HG03457 (cell line): ENCODE measurements at regions not wholly inside any gene's neighbourhood (a gene's known extent, or its start where the extent isn't known, plus 50 kb on each side); places are given as distances from the start of the nearest gene placed in this dataset.
"Not testable (repeated sequence)": the region's sequence is repeated elsewhere in the genome, so short reads cannot be mapped to it uniquely, and the experiment has no call there.

Experiments used
- ATAC-seq: cut with Tn5 transposase; IDR thresholded peaks from one replicate; pipeline ENCODE4 v1.9.1; 2021; ENCODE audit warnings: moderate number of reproducible peaks; ENCODE audit not compliant: unreplicated experiment

DNA sequence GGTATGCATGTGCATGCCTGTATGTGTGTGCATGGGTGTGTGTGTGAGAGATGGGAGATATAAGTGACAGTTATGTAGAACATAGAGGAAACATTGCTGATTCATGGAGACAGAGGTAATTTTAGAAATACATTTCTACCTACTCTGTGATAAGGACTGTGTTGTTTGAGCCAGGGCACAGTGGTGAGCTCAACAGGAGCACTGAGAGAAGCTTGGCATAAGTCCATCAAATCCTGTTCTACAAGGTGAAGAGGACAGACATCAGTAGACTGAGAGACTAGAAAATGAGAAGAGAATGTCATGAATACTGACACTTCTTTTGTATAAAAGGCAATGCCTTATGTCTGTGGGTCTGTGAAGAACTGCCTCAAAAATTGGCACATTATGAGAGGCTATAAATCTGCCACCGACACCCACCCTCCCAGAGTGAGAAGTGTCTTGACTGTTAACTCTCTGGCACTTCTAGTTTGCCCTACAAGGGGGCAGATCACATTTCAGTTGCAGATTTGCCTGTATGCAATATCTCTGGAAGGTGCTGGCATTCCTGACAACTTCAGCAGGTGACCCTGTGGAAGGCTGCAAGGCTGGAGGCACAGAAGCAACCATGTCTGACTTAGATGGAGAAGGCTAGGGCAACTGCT lies 962.3 kb upstream of the NRXN1 start:
- no peak for ATAC-seq

DNA sequence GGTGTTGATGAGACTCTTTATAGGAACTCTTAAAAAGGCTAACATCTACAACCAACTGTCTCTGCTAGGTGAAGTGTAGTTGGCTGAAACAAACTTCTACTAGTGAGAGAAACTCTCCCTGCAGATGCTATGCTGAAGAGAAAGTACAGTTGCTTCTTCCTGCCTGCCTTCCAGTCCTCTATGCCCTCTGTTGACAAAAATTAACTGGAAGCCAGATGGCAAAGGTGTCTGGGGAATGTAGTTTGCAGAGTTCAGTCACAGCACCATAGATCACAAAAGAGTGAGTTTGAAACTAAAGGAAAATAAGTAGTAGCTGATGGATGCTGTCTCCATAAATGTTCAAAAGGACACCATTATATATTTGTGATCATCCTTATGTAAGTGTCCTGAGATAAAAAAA lies 958.8 kb upstream of the NRXN1 start:
- ATAC-seq, result no peak

DNA sequence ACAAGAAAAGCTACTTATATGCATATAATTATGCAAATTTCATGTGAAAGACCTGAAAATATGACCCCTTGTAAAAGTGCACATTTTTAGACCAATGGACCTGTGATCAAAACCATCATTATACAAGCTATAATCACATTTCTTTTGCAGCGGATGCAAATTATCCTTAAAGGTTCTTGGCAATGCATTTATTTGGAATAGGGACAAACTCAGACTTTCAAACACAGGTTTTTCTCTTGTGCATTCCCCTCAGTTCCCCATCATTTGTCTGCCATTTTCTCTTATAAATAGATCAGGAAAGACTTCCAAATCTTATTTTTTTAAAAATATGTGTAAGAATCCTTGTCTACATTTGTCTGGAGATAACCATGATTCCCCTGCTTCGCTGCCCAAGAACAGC lies 954.2 kb upstream of the NRXN1 start:
- no peak for ATAC-seq

DNA sequence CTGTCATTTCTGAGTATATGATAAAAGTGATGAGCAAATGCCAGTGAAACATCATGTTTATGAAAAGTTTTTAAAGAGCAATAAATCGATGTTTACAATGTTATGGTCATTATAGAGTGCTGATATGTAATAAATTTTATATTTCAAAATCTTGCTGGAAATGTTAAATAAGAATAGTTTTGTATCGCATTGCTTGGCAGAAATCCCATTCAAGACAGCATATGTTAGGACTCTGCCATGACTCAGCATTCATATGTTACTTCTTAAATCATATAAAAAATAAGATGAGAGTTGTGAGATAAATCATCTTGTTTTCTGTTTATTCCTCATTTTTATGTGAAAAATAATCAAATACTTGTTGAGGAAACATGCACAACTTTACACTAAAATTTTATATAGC lies 949.9 kb upstream of the NRXN1 start:
- ATAC-seq, result no peak

DNA sequence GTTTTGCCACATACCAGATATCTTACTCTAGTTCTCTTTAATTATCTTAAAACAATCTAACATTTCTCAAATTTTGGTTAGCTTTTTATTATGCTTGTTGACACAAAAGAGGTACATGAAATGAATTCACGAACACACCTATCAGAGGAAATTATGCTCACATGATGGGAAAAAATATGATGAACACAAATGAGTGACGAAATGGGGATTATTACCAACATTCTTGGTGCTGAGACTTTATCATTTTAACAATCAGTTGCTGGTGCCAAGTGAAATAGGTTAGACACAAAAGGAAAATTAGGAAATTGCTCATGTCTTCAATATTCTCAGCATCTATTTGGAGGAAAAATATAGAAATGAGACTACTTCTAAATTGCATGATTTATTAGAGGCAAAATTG lies 944.7 kb upstream of the NRXN1 start:
- ATAC-seq, result no peak

DNA sequence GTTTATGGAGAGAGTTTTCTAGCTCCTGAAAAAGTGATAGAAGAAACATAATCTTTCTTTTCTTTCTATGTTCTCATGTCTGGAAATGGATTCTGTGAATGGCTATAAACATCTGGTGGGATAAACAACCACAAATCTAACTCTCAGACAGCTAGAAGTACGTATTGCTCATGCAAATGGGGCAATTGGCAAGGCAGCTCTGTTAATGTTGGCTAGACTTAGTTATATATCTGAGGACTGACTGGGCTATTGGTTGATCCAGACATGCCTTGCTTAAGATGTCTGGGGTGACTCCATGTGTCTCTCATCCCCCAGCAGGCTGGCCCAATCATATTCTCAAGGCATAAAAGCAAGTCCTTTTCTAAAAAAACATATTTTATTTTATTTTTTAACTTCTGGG lies 939.2 kb upstream of the NRXN1 start:
- ATAC-seq, result no peak

DNA sequence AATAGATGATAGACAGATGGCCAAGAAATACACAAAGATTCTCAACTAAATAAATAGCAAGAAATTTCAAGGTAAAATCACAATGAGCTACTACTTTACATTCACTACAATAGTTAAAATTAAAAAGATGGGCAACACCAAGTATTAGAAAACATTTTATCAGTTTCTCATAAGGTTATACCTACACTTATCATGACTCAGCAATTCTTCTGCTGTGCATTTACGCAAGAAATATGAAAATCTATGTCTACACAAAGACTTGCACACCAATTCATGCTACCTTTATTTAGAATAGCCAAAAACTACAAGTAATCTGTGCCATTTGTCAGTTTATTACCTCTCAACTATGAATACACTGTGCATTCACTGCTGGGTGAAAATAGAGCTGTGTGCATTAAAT lies 937.4 kb upstream of the NRXN1 start:
- ATAC-seq, result no peak

DNA sequence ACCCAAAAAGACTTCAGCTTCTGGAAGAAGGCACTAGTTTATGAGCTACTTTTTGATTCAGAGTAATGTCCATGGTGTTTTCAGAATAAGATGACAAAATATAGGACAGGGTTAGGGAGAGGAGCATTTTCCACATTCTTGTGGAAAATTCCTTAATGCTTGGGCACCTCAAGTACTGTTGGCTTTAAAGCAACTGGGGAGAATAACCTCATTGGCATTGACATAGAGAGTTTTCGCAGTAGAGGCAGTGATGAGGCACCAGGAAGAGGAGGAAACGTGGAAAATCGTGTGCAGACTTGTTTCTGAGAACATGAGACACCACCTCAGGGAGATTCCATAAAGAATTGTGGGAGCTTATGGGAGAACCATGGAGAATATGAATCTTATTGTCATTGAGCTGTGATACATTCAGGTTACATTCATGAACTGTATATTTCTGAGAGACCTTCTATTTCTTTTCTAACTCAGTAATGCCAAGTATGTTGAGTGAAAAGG lies 929.0 kb upstream of the NRXN1 start:
- no peak for ATAC-seq

DNA sequence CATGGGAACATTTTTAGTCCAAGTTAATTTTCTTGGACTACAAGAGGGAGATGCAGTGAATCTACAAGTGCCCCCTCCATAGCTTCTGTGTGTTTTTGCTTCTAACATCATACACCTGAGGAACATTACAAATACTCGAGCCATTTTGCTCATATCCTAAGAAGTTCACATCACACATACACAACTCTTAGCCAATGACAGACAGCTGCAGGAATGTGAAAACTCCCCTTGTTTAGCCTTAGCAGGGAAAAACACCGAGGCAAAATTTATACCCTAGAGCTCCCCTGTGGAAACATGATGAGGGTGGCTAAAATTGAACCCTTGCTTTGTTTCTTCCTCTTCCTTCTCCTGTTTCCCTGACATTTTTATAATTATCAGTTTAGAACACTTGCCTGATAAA lies 928.3 kb upstream of the NRXN1 start:
- no peak for ATAC-seq

DNA sequence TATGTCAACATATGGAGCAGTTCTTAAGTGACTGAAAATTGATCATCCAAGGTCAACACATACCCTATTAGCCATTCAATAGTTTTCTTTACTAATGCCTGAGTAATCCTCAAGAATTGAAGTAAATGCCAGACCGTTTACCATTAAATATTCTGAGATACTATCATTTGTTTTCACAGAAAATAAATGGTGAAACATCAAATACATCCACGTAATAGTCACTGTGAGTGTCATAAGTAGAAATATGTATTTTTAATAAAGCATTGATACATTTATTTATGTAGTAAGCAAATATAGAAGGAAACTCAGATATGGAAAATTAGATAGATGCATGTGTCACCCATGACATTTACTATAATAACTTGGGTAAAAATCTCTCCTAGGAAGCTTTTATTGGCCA lies 927.8 kb upstream of the NRXN1 start:
- ATAC-seq, result no peak

DNA sequence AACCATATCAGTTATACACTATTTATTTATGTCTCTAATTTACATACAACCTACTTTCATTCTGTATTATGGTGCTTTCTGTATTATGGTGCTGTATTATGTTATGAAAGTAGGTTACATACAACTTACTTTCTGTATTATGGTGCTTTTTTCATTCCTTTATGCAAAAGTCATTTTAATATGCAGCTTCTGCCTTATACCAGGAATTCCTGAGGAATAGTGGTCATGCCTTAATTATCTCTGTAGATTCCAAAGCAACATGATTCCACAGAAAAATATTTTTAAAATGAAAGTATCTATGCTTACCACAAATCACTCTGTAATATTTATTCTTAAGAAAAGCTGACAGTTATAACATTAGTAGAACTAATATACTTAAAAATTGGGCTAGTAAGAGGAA lies 922.0 kb upstream of the NRXN1 start:
- ATAC-seq, result no peak

DNA sequence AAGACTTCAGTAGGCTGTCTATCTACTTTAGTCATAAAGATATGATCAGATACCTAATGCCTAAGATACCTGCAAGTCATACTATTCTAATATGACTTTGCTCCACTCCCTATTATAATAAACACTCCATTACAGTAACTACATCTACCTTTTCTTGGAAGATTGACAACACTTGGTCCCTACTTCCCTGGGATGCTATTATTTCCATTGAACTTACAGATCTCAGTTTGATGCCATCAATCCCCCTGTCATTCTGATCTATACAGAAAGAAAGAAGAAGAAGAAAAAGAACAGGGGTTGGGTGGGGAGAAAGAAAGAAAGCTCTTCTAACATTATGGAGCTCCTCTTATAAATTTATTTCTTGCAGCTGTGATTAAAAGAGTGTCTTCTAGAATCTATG lies 889.1 kb upstream of the NRXN1 start:
- no peak for ATAC-seq

DNA sequence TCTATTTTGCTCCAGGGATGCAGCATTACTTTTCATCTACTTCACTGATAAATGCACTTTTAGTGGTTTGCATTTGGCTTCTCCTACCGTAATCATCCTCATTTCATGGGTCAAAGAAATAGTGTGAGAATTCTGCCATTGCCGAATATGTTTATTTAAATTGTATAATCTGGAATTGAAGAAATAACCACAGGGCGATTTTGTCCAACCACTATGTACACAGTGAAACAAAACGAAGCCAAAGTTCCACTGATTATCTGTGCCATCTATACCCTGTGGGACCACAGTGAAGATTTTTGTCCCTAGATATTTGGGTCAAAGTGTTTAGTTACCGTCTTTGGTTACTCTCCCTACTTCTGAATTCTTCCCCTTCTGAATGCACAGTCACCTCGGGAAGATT lies 888.6 kb upstream of the NRXN1 start:
- no peak for ATAC-seq

DNA sequence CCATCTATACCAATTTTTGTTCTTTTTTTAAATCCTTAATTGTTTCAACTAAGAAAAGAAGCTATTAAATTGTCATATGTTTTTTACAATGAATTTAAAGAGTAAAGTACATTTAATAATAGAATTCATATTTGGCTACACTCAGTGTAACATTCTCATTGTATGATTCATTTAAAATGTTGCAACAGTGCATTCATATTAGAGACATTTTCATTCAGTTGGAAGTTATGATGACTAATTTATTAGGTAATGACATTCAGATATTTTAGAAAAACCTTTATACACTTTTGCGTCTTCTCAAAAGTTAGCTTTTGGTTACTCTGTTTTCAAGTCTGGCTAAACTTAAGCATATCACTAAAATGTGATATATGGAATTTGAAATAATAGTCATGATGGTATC lies 887.5 kb upstream of the NRXN1 start:
- ATAC-seq, result no peak

DNA sequence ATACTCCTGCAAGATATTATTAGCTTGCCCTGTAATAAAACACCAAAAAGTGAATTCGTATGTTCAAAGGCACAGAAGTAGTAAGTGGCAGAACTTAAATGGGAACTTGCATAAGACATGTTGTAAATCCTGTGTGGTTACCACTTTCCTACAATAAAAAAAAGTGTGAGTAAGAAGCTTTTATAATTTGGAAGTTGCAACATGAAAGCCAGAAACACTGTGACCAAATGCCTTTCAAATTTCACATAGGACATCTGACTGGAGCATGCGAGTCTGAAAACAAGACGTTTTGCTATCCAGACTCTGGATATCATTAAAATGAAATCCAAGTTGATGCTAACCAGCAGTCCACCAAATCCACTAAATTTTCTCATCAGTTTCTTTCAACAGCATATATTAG lies 886.2 kb upstream of the NRXN1 start:
- no peak for ATAC-seq

DNA sequence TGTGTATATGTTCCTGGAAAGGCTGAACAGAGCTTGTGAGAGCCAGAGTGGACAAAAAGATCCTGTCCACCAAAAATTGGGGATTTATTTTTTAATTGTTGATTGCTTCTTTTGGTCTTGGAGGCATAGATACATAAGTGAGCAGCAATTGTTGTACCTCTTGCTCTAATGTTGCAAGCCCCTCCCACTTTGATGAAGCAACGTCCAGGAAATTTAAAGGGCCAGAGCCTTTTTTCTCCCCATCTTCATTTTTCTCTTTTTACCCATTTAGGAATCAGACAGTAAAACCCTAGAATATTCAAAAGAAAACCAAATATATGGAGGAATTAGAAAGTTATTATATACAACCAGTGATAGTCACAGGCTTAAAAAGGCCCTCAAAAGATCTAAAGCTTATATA lies 871.8 kb upstream of the NRXN1 start:
- no peak for ATAC-seq

DNA sequence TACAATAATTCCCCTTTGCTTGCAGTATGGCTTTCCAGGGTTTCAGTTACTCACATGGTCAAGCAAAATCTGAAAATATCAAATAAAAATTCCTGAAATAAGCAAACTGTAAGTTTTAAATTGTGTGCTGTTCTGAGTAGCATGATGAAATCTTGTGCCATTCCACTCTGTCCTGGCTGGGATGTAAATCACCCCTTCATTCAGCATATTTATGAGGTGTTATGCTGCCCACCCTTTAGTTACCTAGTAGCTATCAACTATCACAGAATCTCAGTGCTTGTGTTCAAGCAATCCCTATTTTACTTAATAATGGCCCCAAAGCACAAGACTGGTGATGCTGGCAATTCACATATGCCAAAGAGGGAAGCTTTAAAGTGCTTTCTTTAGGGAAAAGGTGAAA lies 867.7 kb upstream of the NRXN1 start:
- ATAC-seq, result no peak

DNA sequence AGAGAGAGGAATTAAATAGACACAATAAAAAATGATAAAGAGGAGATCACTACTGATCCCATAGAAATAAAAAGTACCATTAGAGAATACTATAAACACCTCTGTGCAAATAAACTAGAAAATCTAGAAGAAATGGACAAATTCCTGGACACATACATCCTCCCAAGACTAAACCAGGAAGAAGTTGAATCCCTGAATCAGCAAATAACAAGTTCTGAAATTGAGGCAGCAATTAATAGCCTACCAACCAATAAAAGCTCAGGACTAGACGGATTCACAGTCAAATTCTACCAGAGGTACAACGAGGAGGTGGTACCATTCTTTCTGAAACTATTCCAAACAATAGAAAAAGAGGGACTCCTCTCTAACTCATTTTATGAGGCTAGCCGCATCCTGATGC lies 862.7 kb upstream of the NRXN1 start:
- not testable (repeated sequence) for ATAC-seq

DNA sequence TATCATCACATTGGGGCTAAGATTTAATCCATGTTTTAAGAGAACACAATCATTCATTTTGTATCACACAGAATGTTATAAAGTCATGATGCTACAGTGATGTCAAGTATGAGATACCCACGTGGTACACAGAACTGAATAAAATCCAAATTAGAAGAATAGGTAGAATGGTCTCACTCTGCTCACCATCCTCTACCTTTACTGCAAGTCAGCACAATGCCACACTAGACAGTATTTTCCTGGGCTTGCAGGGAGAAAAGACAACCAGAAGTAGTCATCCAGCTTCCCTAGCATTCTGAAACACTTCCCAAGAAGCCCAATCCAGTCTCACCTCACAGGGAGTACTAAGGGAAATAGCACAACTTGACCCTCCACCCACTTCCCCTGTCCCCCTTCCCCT lies 856.2 kb upstream of the NRXN1 start:
- no peak for ATAC-seq

DNA sequence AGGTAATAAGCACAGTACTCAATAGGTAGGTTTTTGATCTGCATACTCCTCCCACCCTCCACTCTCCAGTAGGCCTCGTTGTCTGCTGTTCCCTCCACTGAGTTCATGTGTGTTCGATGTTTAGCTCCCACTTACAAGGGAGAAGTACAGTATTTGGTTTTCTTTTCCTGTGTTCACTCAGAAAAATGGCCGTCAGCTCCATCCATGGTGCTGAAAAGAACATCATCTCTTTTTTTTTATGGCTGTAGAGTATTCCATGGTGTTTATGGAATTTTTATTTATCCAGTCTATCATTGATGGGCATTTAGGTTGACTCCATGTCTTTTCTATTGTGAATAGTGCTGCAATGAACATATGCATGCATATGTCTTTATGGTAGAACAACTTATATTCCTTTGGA lies 849.7 kb upstream of the NRXN1 start:
- no peak for ATAC-seq

DNA sequence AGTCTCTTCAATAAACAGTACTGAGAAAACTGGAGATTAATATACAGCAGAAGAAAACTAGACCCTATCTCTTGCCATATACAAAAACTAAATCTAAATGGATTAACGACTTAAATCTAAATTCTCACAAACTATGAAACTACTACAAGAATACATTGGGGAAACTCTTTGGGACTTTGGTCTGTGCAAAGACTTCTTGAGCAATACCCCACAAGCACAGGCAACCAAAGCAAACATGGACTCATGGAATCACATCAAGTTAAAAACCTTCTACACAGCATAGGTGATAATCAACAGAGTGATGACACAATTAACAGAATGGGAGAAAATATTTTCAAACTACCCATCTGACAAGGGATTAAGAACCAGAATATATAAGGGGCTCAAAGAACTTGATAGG lies 848.2 kb upstream of the NRXN1 start:
- ATAC-seq, result no peak

DNA sequence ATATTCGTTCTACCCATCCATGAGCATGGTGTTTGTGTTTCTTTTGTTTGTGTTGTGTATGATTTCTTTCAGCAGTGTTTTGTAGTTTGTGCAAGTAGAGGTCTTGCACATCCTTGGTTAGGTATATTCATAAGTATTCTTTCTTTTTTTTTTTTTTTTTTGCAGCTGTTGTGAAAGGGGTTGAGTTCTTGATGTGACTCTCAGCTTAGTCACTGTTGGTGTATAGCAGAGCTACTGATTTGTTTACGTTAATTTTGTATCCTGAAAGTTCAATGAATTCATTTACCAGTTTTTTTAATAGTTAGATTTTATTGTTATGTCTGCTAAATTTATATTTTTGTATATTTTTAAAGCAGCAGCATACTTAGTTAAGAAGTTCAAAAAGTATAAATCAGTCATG lies 834.4 kb upstream of the NRXN1 start:
- ATAC-seq, result no peak

DNA sequence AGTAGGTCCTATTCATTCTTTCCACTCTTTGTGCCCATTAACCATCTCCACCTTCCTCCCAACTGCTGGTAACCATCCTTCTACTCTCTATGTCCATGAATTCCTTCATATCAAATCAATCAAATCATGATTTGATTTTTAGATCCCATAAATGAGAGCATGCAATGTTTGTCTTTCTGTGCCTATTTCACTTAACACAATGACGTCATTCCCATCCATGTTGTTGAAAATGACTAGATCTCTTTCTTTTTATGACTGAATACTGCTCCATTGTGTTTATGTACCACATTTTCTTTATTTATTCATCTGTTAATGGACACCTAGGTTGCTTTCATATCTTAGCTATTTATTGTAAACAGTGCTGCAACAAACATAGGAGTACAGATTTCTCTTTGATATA lies 827.3 kb upstream of the NRXN1 start:
- no peak for ATAC-seq

DNA sequence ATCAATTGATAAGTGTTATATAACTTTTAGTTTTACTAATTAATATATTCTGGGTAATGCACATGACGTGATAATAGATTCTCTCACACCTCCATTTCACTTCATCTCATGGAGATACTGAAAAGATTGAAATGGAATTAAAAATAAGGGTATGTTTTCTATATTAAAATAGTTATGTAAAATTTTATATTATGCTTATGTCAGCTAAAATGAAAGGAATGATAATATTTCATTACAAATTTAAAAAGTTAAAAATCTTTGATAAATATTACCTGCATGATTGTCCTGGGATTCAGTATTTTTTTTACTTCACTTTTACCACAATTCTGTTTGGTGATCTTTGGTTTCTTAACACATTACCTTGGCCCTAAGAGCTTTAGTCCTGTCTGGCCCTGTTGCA lies 823.8 kb upstream of the NRXN1 start:
- no peak for ATAC-seq
